ENCODE measurements at regions not wholly inside any gene's neighbourhood (a gene's known extent, or its start where the extent isn't known, plus 50 kb on each side); places are given as distances from the start of the nearest gene placed in this dataset.

DNA sequence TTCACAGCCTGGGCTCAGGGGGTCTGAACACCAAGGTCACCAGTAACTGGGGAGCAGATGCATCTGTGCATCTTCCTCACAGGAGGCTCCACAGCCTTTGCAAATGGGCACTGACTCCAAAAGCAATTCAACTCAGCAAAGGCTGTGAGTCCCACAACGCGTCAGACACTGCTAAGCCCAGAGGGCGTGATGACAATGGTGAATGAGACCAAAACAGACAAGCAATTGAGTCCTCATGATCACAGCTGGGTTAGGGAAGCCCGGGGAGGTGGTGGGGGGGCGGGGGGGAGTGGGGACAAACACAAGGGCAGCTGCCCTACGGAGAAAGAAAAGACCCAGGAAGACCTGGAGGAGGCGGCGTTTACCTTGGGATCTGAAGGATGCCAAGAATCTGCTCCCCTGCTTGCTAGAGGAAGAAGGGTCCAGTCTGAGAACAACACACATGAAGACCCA lies 61.6 kb upstream of the RNF32 start:
- TF ChIP-seq, protein P1, sequence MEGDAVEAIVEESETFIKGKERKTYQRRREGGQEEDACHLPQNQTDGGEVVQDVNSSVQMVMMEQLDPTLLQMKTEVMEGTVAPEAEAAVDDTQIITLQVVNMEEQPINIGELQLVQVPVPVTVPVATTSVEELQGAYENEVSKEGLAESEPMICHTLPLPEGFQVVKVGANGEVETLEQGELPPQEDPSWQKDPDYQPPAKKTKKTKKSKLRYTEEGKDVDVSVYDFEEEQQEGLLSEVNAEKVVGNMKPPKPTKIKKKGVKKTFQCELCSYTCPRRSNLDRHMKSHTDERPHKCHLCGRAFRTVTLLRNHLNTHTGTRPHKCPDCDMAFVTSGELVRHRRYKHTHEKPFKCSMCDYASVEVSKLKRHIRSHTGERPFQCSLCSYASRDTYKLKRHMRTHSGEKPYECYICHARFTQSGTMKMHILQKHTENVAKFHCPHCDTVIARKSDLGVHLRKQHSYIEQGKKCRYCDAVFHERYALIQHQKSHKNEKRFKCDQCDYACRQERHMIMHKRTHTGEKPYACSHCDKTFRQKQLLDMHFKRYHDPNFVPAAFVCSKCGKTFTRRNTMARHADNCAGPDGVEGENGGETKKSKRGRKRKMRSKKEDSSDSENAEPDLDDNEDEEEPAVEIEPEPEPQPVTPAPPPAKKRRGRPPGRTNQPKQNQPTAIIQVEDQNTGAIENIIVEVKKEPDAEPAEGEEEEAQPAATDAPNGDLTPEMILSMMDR (IDR thresholded peaks at IDR 0.05; ENCODE audit: insufficient read depth, low read length, poor library complexity, severe bottlenecking): no peak
- TF ChIP-seq EZH2phosphoT487 (conservative IDR thresholded peaks at IDR 0.05; ENCODE audit: low read length): no peak
